ENCODE measurements at regions not wholly inside any gene's neighbourhood (a gene's known extent, or its start where the extent isn't known, plus 50 kb on each side); places are given as distances from the start of the nearest gene placed in this dataset.

DNA sequence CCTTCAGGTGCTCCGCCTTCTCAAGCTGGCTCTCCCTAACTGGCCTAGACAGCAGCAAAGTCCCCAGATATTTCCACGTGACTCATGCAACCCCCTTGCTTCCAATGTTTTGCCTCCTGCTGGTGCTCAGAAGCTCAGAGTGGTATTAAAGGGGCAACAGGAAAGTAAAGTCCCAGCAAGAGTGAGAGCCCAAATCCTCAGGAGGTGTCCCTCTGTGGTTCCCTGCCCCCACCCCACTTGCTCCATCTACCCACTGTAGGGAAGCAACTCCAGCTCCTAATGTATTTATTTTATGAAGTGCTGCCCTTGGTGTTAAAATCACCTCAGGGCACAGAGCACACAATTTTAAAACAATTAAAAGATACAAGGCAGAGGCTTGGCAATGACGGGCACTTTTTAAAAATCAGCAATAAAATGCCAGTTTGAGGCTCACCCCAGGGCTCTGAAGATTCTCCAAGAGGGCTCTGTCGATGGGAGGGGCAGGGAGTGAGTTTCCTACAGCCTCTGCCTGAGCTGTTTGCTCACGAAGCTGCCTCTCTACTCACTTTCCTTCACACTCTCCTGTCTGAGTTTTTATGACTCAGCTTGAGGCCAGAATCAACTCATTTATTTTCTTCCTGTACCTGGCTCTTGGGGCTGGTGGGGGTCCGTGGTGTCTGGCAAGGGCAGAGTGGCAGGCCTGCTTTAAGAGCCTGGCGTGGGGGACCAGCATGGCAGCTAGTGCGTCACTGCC lies 81.9 kb upstream of the MAX start:
- Histone ChIP-seq H3K4me3 (no peak overlapping the region), H3K27me3 (no peaks in the 10 kb centered on the region), H3K9me3 (no peaks in the 10 kb centered on the region), H3K4me1 (peaks cover 8 to 9% (median 8%) of the 10 kb centered on the region in 3 donors), H3K36me3 (no peaks in the 10 kb centered on the region), H3K27ac (no peak overlapping the region)
- WGBS, 2 donors, result 80 to 82% methylated on average over 8 of the region's 8 CpGs
- intact Hi-C loops (cut with DNase I), result no loop called here
- DNase-seq, result no peak
- ATAC-seq, result no peak
- TF ChIP-seq, protein P1, sequence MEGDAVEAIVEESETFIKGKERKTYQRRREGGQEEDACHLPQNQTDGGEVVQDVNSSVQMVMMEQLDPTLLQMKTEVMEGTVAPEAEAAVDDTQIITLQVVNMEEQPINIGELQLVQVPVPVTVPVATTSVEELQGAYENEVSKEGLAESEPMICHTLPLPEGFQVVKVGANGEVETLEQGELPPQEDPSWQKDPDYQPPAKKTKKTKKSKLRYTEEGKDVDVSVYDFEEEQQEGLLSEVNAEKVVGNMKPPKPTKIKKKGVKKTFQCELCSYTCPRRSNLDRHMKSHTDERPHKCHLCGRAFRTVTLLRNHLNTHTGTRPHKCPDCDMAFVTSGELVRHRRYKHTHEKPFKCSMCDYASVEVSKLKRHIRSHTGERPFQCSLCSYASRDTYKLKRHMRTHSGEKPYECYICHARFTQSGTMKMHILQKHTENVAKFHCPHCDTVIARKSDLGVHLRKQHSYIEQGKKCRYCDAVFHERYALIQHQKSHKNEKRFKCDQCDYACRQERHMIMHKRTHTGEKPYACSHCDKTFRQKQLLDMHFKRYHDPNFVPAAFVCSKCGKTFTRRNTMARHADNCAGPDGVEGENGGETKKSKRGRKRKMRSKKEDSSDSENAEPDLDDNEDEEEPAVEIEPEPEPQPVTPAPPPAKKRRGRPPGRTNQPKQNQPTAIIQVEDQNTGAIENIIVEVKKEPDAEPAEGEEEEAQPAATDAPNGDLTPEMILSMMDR (IDR thresholded peaks at IDR 0.05), result no peak
- no peak for FAIRE-seq

GRCh38 chr14:65185829-65186228 lies 83.5 kb upstream of the MAX start:
- DNase-seq (no peak), ATAC-seq (peak in 1 of 4 donors; percentile 49)
- intact Hi-C loops (cut with DNase I), result no loop called here

GRCh38 chr14:65186951-65187350 lies 84.6 kb upstream of the MAX start:
- 89 to 95% methylated on average over 3 of the region's 3 CpGs for WGBS, 2 donors
- H3K4me3 ChIP-seq, result no peak overlapping the region
- intact Hi-C loops (cut with DNase I), result no loop called here
- no peak for ATAC-seq
- TF ChIP-seq, protein P1 (IDR thresholded peaks at IDR 0.05), result no peak
- H3K27me3 ChIP-seq, result no peaks in the 10 kb centered on the region
- no peaks in the 10 kb centered on the region for H3K9me3 ChIP-seq
- H3K36me3 ChIP-seq, result no peaks in the 10 kb centered on the region
- H3K4me1 ChIP-seq, result no peaks in the 10 kb centered on the region
- FAIRE-seq, result no peak
- no peak for DNase-seq
- no peak overlapping the region for H3K27ac ChIP-seq

More at GRCh38 chr14:65185829-65186228, 83.5 kb upstream of the MAX start:
- Histone ChIP-seq H3K4me1 (peaks cover 0 to under 1% (median 0%) of the 10 kb centered on the region in 3 donors), H3K9me3 (no peaks in the 10 kb centered on the region), H3K4me3 (no peak overlapping the region), H3K27me3 (no peaks in the 10 kb centered on the region), H3K27ac (no peak overlapping the region), H3K36me3 (no peaks in the 10 kb centered on the region)
- FAIRE-seq, result no peak
- 26 to 29% methylated on average over 4 of the region's 4 CpGs for WGBS, 2 donors
- TF ChIP-seq, protein P1 (IDR thresholded peaks at IDR 0.05), result no peak

- H3K27me3 ChIP-seq, result no peaks in the 10 kb centered on the region
- TF ChIP-seq, protein P1 (IDR thresholded peaks at IDR 0.05), result no peak
- no peaks in the 10 kb centered on the region for H3K9me3 ChIP-seq
- DNase-seq, result no peak
- no peak for FAIRE-seq
- no peak overlapping the region for H3K4me3 ChIP-seq
- H3K36me3 ChIP-seq, result no peaks in the 10 kb centered on the region
- intact Hi-C loops (cut with DNase I), result no loop called here
- no peak for ATAC-seq
- H3K4me1 ChIP-seq, result no peaks in the 10 kb centered on the region
- H3K27ac ChIP-seq, result no peak overlapping the region
- 85 to 89% methylated on average over 8 of the region's 8 CpGs for WGBS, 2 donors
Measured at GRCh38 chr14:65187421-65188049, 85.2 kb upstream of the MAX start.

DNA sequence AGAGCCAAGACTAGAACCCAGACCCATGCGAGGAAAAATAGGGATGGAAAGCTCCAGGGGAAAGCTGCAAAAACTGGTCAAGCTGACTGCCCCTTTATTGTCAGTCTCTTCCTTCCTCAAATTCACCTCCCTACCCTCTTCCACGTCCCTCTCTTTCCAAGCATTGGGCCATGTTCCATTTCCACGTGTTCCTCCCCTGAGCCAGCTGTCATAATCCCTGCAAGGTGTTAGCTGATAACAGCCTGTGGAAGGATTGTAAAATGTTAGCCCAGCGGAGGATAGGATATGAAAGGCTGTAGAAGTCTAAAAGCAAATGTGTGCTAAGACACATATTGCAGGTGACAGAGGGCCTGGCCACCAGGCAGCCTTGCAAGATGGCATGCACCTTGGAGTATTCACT lies 88.0 kb upstream of the MAX start:
- H3K27ac ChIP-seq, result no peak overlapping the region
- intact Hi-C loops (cut with DNase I), result no loop called here
- DNase-seq (no peak), ATAC-seq (no peak), FAIRE-seq (no peak)
- H3K4me1 ChIP-seq, result no peaks in the 10 kb centered on the region
- H3K4me3 ChIP-seq, result no peak overlapping the region
- 63 to 66% methylated on average over 4 of the region's 4 CpGs for WGBS, 2 donors
- H3K27me3 ChIP-seq, result no peaks in the 10 kb centered on the region
- TF ChIP-seq, protein P1 (IDR thresholded peaks at IDR 0.05), result no peak
- H3K36me3 ChIP-seq, result no peaks in the 10 kb centered on the region
- H3K9me3 ChIP-seq, result no peaks in the 10 kb centered on the region

All from pancreas (tissue), 10 donors.